Immature natural killer cell (primary cell): ENCODE measurements at regions not wholly inside any gene's neighbourhood (a gene's known extent, or its start where the extent isn't known, plus 50 kb on each side); places are given as distances from the start of the nearest gene placed in this dataset.

ENCODE experiments used
- DNase-seq, 3 donors: peaks; one replicate each; pipeline ENCODE4 v3.0.0; 2022; ENCODE audit warnings: mixed read lengths in 1 of 3
- H3K27ac Mint-ChIP-seq, 6 donors: one replicate each; pipeline ENCODE4 v1.8.0; 2020; ENCODE audit warnings: mixed read lengths in 6 of 6, mild to moderate bottlenecking in 5 of 6, inconsistent platforms in 4 of 6, moderate library complexity in 3 of 6
- H3K27me3 Mint-ChIP-seq, 3 donors: one replicate each; pipeline ENCODE4 v1.8.0; 2020 to 2021; ENCODE audit warnings: low read depth in 3 of 3, mild to moderate bottlenecking in 3 of 3, mixed read lengths in 3 of 3, moderate library complexity in 3 of 3, inconsistent platforms in 1 of 3
- H3K36me3 Mint-ChIP-seq, 3 donors: one replicate each; pipeline ENCODE4 v1.8.0; 2020; ENCODE audit warnings: mixed read lengths in 3 of 3, inconsistent platforms in 2 of 3, mild to moderate bottlenecking in 2 of 3
- H3K4me1 Mint-ChIP-seq, 2 donors: one replicate each; pipeline ENCODE4 v1.8.0; 2020; ENCODE audit warnings: inconsistent platforms in 2 of 2, mild to moderate bottlenecking in 2 of 2, mixed read lengths in 2 of 2, moderate library complexity in 1 of 2
- H3K4me3 Mint-ChIP-seq, 5 donors: one replicate each; pipeline ENCODE4 v1.8.0; 2020; ENCODE audit warnings: mild to moderate bottlenecking in 5 of 5, mixed read lengths in 5 of 5, inconsistent platforms in 3 of 5, moderate library complexity in 3 of 5
- H3K9me3 Mint-ChIP-seq, 6 donors: one replicate each; pipeline ENCODE4 v1.8.0; 2020; ENCODE audit warnings: mild to moderate bottlenecking in 6 of 6, mixed read lengths in 6 of 6, inconsistent platforms in 4 of 6, moderate library complexity in 3 of 6

DNA sequence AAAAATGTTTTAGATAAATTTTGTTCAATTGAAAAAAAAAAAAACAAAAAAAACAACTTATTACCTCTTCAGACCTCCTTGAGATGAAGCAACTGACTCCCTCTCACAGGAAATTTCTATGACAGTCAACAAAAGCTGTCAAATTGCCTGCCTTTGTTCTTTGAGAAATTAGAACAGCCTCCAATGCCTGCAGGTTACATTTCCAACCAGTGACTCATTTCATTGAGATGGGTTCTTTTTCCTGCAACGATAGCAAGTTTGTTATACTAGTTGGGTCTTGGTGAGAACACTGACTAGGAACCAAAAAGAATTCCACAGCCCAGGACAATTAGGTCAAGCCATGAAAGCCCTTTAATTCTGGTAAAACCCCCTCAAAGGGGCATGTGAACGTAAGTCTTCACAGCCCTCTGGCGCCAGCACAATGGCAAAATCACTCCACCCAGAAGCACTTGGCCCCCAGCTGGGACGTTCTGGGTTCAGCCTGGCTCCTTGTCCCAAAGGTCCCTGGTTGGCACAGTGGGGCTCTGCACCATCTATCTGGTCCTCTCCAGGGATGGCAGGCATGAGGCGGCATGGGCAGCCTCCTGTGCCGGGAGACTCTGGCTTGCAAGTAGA is 87.0 kb downstream of the SPP2 start:
- Mint-ChIP-seq H3K36me3 (no peaks in the 10 kb centered on the region), H3K4me1 (peaks cover 53 to 61% of the 10 kb centered on the region in 2 donors), H3K27ac (peak overlapping the region; percentile 69 to 91 (median 77)), H3K27me3 (peaks cover 0 to 3% (median 3%) of the 10 kb centered on the region in 3 donors), H3K9me3 (no peaks in the 10 kb centered on the region), H3K4me3 (peak overlapping the region; percentile 6 to 47 (median 18))
- DNase-seq: peak; percentile 24 to 44 (median 41)

DNA sequence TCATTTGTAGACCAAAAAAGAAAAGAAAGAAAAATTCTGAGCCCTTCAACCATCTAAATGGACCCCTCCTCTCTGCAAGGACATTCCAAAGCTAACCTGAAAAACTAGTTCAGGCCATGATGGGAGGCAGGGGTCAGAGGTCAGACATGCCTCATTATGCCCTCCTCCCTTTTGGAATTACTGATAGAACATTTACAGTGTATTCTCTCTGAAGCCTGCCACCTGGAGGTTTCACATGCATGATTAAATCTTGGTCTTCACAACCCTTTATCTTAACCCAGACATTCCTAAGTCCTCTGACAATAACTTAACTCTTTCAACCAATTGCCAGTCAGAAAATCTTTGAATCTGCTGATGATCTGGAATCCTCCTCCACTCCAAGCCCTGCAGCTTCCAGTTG is 86.0 kb downstream of the SPP2 start:
- Mint-ChIP-seq H3K9me3 (no peaks in the 10 kb centered on the region), H3K27ac (peak overlapping the region; percentile 69 to 91 (median 77)), H3K4me3 (peak overlapping the region; percentile 18 to 58 (median 29)), H3K36me3 (no peaks in the 10 kb centered on the region), H3K4me1 (peaks cover 57 to 64% of the 10 kb centered on the region in 2 donors), H3K27me3 (peaks cover 0 to 5% (median 3%) of the 10 kb centered on the region in 3 donors)
- no peak for DNase-seq

DNA sequence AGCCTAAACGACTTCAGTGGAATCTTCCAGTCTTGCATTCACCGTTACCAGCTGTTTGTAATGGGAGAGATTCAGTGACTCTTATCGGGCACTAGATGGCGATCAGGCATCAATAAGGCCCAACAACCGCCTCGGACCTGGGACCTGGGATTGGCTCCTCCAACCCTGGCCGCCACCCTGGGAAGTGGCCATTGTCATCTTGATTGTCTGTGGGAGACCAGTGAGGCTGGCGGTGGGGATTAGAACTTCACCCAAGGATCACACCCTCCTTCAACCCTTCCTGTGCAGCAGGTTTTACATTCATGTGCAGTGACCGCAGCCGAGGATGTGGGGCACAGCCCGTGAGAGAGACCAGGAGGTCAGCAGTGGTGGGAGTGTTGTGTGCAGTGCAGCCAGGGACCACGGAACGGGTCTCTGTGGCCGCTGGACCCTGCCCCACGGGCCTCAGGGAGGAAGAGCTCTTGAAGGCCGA is 85.3 kb downstream of the SPP2 start:
- Mint-ChIP-seq H3K4me1 (peaks cover 63 to 71% of the 10 kb centered on the region in 2 donors), H3K9me3 (no peaks in the 10 kb centered on the region), H3K27ac (peak overlapping the region; percentile 69 to 91 (median 77)), H3K4me3 (peak overlapping the region; percentile 29 to 78 (median 58)), H3K27me3 (peaks cover 0 to 6% (median 3%) of the 10 kb centered on the region in 3 donors), H3K36me3 (peaks cover 0 to 4% (median 3%) of the 10 kb centered on the region in 3 donors)
- DNase-seq: peak; percentile 57 to 59 (median 59)

DNA sequence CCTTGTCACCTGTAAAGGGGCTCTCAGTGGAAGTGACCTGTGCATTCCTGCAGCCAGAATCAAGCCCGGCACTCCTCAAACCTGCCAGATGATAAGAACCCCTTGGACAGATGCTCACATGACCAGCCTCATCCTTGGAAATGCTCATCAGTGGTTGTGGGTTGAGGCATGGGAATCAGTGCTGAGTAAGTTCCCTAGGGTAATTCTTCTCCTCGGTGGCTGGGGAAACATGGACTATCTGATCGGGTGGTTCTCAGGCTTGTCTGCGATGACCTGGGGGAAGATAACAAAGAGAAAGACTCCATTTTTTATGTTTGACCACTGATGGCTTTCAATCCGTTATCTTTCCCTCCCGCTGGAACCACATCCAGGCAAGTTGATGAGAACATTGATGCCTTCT is 84.0 kb downstream of the SPP2 start:
- no peak for DNase-seq
- peaks cover 0 to 4% (median 3%) of the 10 kb centered on the region in 3 donors for H3K36me3 Mint-ChIP-seq
- peaks cover 0 to 6% (median 5%) of the 10 kb centered on the region in 3 donors for H3K27me3 Mint-ChIP-seq
- H3K4me3 Mint-ChIP-seq: no peak overlapping the region
- peaks cover 65 to 82% of the 10 kb centered on the region in 2 donors for H3K4me1 Mint-ChIP-seq
- no peaks in the 10 kb centered on the region for H3K9me3 Mint-ChIP-seq
- H3K27ac Mint-ChIP-seq: peak overlapping the region in 1 of 6 donors; percentile 64

DNA sequence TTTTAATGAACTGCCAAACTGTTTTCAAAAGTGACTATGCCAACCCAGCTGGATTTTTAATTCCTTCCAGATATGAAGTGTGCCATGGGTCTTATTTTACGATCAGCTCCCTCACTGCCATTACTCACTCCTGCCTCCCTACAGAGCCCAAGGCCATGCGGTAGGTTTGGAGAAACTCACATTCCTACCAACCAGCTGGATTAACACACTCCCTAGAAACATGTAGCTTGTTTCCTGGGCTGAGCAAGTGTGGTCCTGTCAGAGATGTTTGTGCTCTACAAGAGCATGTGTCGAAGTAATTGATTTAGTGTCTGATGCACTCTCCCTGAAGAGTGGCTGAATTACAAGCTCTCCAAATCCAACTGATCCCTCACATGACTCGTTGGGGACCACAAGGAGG is 82.5 kb downstream of the SPP2 start:
- peak overlapping the region in 1 of 6 donors; percentile 37 for H3K27ac Mint-ChIP-seq

DNA sequence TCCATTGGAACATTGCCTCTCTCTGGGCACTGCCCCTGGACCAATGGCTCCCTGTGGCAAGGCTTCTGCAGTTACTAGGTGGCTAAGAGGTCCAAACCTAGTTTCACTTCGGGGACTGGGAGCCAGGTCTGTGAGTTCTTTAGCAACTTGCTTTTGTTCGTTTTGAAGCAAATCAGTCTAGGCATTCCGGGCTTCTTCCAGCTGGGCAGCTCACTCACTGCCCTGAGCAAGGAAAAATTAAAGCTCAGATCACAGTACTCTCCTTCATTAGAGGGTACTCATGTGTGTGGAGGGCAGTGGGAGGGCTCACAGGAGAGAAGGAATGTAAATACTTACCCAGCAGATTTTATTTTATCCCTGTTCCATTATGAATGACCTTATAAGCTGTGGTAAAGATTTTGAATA is 80.3 kb downstream of the SPP2 start:
- H3K9me3 Mint-ChIP-seq: no peaks in the 10 kb centered on the region
- H3K4me3 Mint-ChIP-seq: no peak overlapping the region
- H3K27me3 Mint-ChIP-seq: peaks cover 0 to 7% (median 6%) of the 10 kb centered on the region in 3 donors
- H3K36me3 Mint-ChIP-seq: peaks cover 0 to 4% (median 3%) of the 10 kb centered on the region in 3 donors
- no peak overlapping the region for H3K27ac Mint-ChIP-seq
- no peak for DNase-seq
- H3K4me1 Mint-ChIP-seq: peaks cover 60 to 74% of the 10 kb centered on the region in 2 donors

More for the DNA sequence above, 82.5 kb downstream of the SPP2 start:
- peaks cover 0 to 6% (median 5%) of the 10 kb centered on the region in 3 donors for H3K27me3 Mint-ChIP-seq
- no peak overlapping the region for H3K4me3 Mint-ChIP-seq
- no peak for DNase-seq
- H3K9me3 Mint-ChIP-seq: no peaks in the 10 kb centered on the region
- peaks cover 76 to 87% of the 10 kb centered on the region in 2 donors for H3K4me1 Mint-ChIP-seq
- peaks cover 0 to 4% (median 3%) of the 10 kb centered on the region in 3 donors for H3K36me3 Mint-ChIP-seq

DNA sequence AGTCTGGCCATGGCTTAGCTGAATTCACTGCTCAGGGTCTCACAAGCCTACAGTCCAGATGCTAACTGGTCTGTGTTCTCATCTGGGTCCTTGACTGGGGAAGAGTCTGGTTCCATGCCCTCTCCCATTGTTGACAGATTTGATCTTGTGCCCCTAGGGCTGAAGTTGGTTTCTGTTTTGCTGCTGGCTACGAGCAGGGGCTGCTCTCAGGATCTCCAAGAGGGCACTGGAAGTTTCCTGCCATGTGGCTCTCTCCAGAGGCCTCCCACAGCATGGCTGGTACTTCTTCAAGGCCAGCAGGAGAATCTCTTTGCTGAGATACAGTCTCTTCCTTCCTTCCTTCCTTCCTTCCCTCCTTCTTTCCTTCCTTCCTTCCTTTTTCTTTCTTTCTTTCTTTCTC is 78.1 kb downstream of the SPP2 start:
- Mint-ChIP-seq H3K4me3 (peak overlapping the region in 1 of 5 donors; percentile 13), H3K4me1 (peaks cover 39 to 52% of the 10 kb centered on the region in 2 donors), H3K36me3 (peaks cover 0 to 4% (median 3%) of the 10 kb centered on the region in 3 donors), H3K9me3 (no peaks in the 10 kb centered on the region), H3K27me3 (peaks cover 0 to 6% (median 4%) of the 10 kb centered on the region in 3 donors), H3K27ac (peak overlapping the region in 1 of 6 donors; percentile 66)
- no peak for DNase-seq
